Fibroblast of lung (primary cell): ENCODE measurements at regions not wholly inside any gene's neighbourhood (a gene's known extent, or its start where the extent isn't known, plus 50 kb on each side); places are given as distances from the start of the nearest gene placed in this dataset.

Experiments
- CTCF ChIP-seq, 2 donors: IDR thresholded peaks in 1 of 2; conservative IDR thresholded peaks in 1 of 2; 1 replicate in 1 of 2; 2 replicates in 1 of 2; pipeline ENCODE4 v1.5.1; 2011 to 2012; ENCODE audit warnings: low read length in 2 of 2, control low read depth in 1 of 2, inconsistent platforms in 1 of 2, low read depth in 1 of 2, mild to moderate bottlenecking in 1 of 2
- EZH2 ChIP-seq: IDR thresholded peaks from 2 replicates; pipeline ENCODE4 v1.5.1; 2012; ENCODE audit warnings: low read length, control low read depth, mild to moderate bottlenecking; ENCODE audit errors: missing control alignments

- no peak for TF ChIP-seq EZH2
- no peak for TF ChIP-seq CTCF (conservative IDR thresholded peaks at IDR 0.05 in 1 of 2, IDR thresholded peaks at IDR 0.05 in 1 of 2; ENCODE audit: low read depth in 1 of 2, low read length in 2 of 2)
Observed at GRCh38 chr2:66322506-66323260, 112.2 kb upstream of the MEIS1 start.
